ENCODE measurements at regions not wholly inside any gene's neighbourhood (a gene's known extent, or its start where the extent isn't known, plus 50 kb on each side); places are given as distances from the start of the nearest gene placed in this dataset.

- TF ChIP-seq POLR2A (IDR thresholded peaks at IDR 0.05) (no peak), CTCF (IDR thresholded peaks at IDR 0.05) (no peak)
Measured at GRCh38 chr4:24073948-24074347, 184.1 kb upstream of the PPARGC1A start.
